ENCODE measurements at regions not wholly inside any gene's neighbourhood (a gene's known extent, or its start where the extent isn't known, plus 50 kb on each side); places are given as distances from the start of the nearest gene placed in this dataset.
A peak's percentile ranks its signal among the peaks of the same experiment; 100 is the strongest.

DNA sequence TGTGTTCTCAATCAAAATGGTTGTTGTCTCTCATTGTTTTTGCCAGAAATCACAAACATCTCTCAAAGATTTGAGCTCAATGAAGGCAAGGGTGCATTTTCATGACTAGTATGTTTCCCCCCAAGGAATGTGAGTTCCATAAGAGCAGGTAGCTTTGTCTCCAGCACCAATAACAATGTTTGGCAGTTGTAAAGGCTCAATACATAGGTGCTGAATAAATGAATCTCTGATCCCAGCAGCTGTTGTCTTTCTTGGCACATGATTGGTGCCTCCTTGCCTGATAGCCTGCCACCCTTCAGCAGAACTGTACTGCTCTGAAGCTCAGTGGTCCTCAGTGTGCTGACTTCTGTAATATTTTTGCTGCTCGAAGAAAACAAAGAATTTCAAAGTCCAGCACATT lies 103.1 kb upstream of the CDH11 start:
- Mint-ChIP-seq H3K4me3 (no peak overlapping the region), H3K9me3 (peaks cover 0 to 22% (median 8%) of the 10 kb centered on the region in 11 donors), H3K27ac (no peak overlapping the region), H3K4me1 (peaks cover 0 to 2% (median 0%) of the 10 kb centered on the region in 7 donors), H3K36me3 (no peaks in the 10 kb centered on the region), H3K27me3 (no peaks in the 10 kb centered on the region)
- no peak overlapping the region for H3K27ac ChIP-seq (ENCODE audit: low read depth, low read length)
- DNase-seq (no peak), ATAC-seq (no peak)
- no peaks in the 10 kb centered on the region for H3K4me1 ChIP-seq (ENCODE audit: control insufficient read depth in 2 of 2, insufficient read depth in 2 of 2, low read length in 2 of 2)
- no peak overlapping the region for H3K4me3 ChIP-seq (ENCODE audit: low read length)
- ChIA-PET POLR2A (no interaction called here), CTCF (no interaction called here)
- no peaks in the 10 kb centered on the region for H3K27me3 ChIP-seq (ENCODE audit: control insufficient read depth in 2 of 2, insufficient read depth in 2 of 2, low read length in 2 of 2)
- no peaks in the 10 kb centered on the region for H3K9me3 ChIP-seq (ENCODE audit: control insufficient read depth in 2 of 3, low read length in 3 of 3)
- intact Hi-C loops (cut with micrococcal nuclease): no loop called here
- H3K36me3 ChIP-seq (ENCODE audit: control insufficient read depth in 2 of 3, insufficient read depth in 3 of 3, low read length in 3 of 3): no peaks in the 10 kb centered on the region

GRCh38 chr16:65224471-65224870 lies 102.6 kb upstream of the CDH11 start:
- no peaks in the 10 kb centered on the region for H3K27me3 ChIP-seq (ENCODE audit: control insufficient read depth in 2 of 2, insufficient read depth in 2 of 2, low read length in 2 of 2)
- Mint-ChIP-seq H3K36me3 (no peaks in the 10 kb centered on the region), H3K4me3 (no peak overlapping the region), H3K27me3 (no peaks in the 10 kb centered on the region), H3K9me3 (peaks cover 0 to 22% (median 8%) of the 10 kb centered on the region in 11 donors), H3K27ac (no peak overlapping the region), H3K4me1 (peaks cover 0 to 2% (median 0%) of the 10 kb centered on the region in 7 donors)
- no peak for ATAC-seq
- CTCF ChIA-PET: no interaction called here
- POLR2A ChIA-PET: no interaction called here
- H3K27ac ChIP-seq (ENCODE audit: low read depth, low read length): no peak overlapping the region
- intact Hi-C loops (cut with micrococcal nuclease): no loop called here
- H3K36me3 ChIP-seq (ENCODE audit: control insufficient read depth in 2 of 3, insufficient read depth in 3 of 3, low read length in 3 of 3): no peaks in the 10 kb centered on the region
- no peaks in the 10 kb centered on the region for H3K4me1 ChIP-seq (ENCODE audit: control insufficient read depth in 2 of 2, insufficient read depth in 2 of 2, low read length in 2 of 2)
- no peaks in the 10 kb centered on the region for H3K9me3 ChIP-seq (ENCODE audit: control insufficient read depth in 2 of 3, low read length in 3 of 3)
- no peak for DNase-seq
- H3K4me3 ChIP-seq (ENCODE audit: low read length): no peak overlapping the region

GRCh38 chr16:65223335-65223734 lies 101.5 kb upstream of the CDH11 start:
- DNase-seq (no peak), ATAC-seq (no peak)
- H3K36me3 ChIP-seq (ENCODE audit: control insufficient read depth in 2 of 3, insufficient read depth in 3 of 3, low read length in 3 of 3): no peaks in the 10 kb centered on the region
- H3K27ac Mint-ChIP-seq: no peak overlapping the region
- H3K36me3 Mint-ChIP-seq: no peaks in the 10 kb centered on the region
- peaks cover 0 to 2% (median 0%) of the 10 kb centered on the region in 7 donors for H3K4me1 Mint-ChIP-seq
- CTCF ChIA-PET: no interaction called here
- peaks cover 0 to 22% (median 5%) of the 10 kb centered on the region in 11 donors for H3K9me3 Mint-ChIP-seq
- H3K4me3 Mint-ChIP-seq: no peak overlapping the region
- POLR2A ChIA-PET: no interaction called here
- H3K9me3 ChIP-seq (ENCODE audit: control insufficient read depth in 2 of 3, low read length in 3 of 3): no peaks in the 10 kb centered on the region
- H3K4me1 ChIP-seq (ENCODE audit: control insufficient read depth in 2 of 2, insufficient read depth in 2 of 2, low read length in 2 of 2): no peaks in the 10 kb centered on the region
- intact Hi-C loops (cut with micrococcal nuclease): no loop called here
- H3K27me3 ChIP-seq (ENCODE audit: control insufficient read depth in 2 of 2, insufficient read depth in 2 of 2, low read length in 2 of 2): no peaks in the 10 kb centered on the region
- no peaks in the 10 kb centered on the region for H3K27me3 Mint-ChIP-seq
- H3K4me3 ChIP-seq (ENCODE audit: low read length): no peak overlapping the region
- H3K27ac ChIP-seq (ENCODE audit: low read depth, low read length): no peak overlapping the region

GRCh38 chr16:65222536-65222935 lies 100.7 kb upstream of the CDH11 start:
- no peaks in the 10 kb centered on the region for H3K9me3 ChIP-seq (ENCODE audit: control insufficient read depth in 2 of 3, low read length in 3 of 3)
- peaks cover 0 to 2% (median 0%) of the 10 kb centered on the region in 7 donors for H3K4me1 Mint-ChIP-seq
- no peaks in the 10 kb centered on the region for H3K36me3 ChIP-seq (ENCODE audit: control insufficient read depth in 2 of 3, insufficient read depth in 3 of 3, low read length in 3 of 3)
- ChIA-PET POLR2A (no interaction called here), CTCF (no interaction called here)
- H3K27me3 Mint-ChIP-seq: no peaks in the 10 kb centered on the region
- ATAC-seq (no peak), DNase-seq (no peak)
- no peak overlapping the region for H3K27ac ChIP-seq (ENCODE audit: low read depth, low read length)
- H3K36me3 Mint-ChIP-seq: no peaks in the 10 kb centered on the region
- peak overlapping the region in 1 of 9 donors; percentile 78 for H3K27ac Mint-ChIP-seq
- no peak overlapping the region for H3K4me3 Mint-ChIP-seq
- no peak overlapping the region for H3K4me3 ChIP-seq (ENCODE audit: low read length)
- H3K27me3 ChIP-seq (ENCODE audit: control insufficient read depth in 2 of 2, insufficient read depth in 2 of 2, low read length in 2 of 2): no peaks in the 10 kb centered on the region
- intact Hi-C loops (cut with micrococcal nuclease): no loop called here
- H3K4me1 ChIP-seq (ENCODE audit: control insufficient read depth in 2 of 2, insufficient read depth in 2 of 2, low read length in 2 of 2): no peaks in the 10 kb centered on the region
- H3K9me3 Mint-ChIP-seq: peaks cover 0 to 26% (median 5%) of the 10 kb centered on the region in 11 donors

- Histone ChIP-seq H3K27ac (ENCODE audit: low read depth, low read length) (no peak overlapping the region), H3K36me3 (ENCODE audit: control insufficient read depth in 2 of 3, insufficient read depth in 3 of 3, low read length in 3 of 3) (no peaks in the 10 kb centered on the region), H3K27me3 (ENCODE audit: control insufficient read depth in 2 of 2, insufficient read depth in 2 of 2, low read length in 2 of 2) (no peaks in the 10 kb centered on the region), H3K9me3 (ENCODE audit: control insufficient read depth in 2 of 3, low read length in 3 of 3) (no peaks in the 10 kb centered on the region), H3K4me1 (ENCODE audit: control insufficient read depth in 2 of 2, insufficient read depth in 2 of 2, low read length in 2 of 2) (no peaks in the 10 kb centered on the region), H3K4me3 (ENCODE audit: low read length) (no peak overlapping the region)
- DNase-seq: no peak
- ChIA-PET POLR2A (no interaction called here), CTCF (no interaction called here)
- H3K4me3 Mint-ChIP-seq: no peak overlapping the region
- H3K27me3 Mint-ChIP-seq: no peaks in the 10 kb centered on the region
- ATAC-seq: no peak
- H3K4me1 Mint-ChIP-seq: peaks cover 0 to 2% (median 0%) of the 10 kb centered on the region in 7 donors
- H3K36me3 Mint-ChIP-seq: no peaks in the 10 kb centered on the region
- intact Hi-C loops (cut with micrococcal nuclease): no loop called here
- H3K27ac Mint-ChIP-seq: no peak overlapping the region
- peaks cover 0 to 24% (median 5%) of the 10 kb centered on the region in 11 donors for H3K9me3 Mint-ChIP-seq
These were observed 100.2 kb upstream of the CDH11 start for GRCh38 chr16:65222049-65222448.

DNA sequence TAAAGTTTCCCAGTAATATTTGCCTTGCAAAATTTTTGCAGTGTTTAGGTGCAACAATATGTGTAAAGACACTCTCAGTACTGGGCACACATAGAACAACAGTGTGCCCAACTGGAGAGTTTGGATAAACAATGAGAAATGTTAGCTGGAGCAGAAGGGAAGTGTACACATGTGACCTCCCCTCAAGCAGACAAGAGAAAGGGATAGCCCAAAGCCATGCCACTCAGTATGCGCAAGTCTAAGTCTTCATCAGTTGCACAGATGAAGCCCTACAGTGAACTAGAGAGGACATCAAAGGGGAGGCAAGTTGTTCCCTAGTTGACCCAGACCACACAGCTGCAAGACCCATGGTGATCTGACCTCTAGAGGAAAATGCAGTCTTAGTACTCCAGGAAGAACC lies 97.9 kb upstream of the CDH11 start:
- Histone ChIP-seq H3K4me1 (ENCODE audit: control insufficient read depth in 2 of 2, insufficient read depth in 2 of 2, low read length in 2 of 2) (no peaks in the 10 kb centered on the region), H3K9me3 (ENCODE audit: control insufficient read depth in 2 of 3, low read length in 3 of 3) (no peaks in the 10 kb centered on the region), H3K4me3 (ENCODE audit: low read length) (no peak overlapping the region), H3K27ac (ENCODE audit: low read depth, low read length) (no peak overlapping the region), H3K27me3 (ENCODE audit: control insufficient read depth in 2 of 2, insufficient read depth in 2 of 2, low read length in 2 of 2) (no peaks in the 10 kb centered on the region), H3K36me3 (ENCODE audit: control insufficient read depth in 2 of 3, insufficient read depth in 3 of 3, low read length in 3 of 3) (no peaks in the 10 kb centered on the region)
- ATAC-seq: no peak
- H3K27ac Mint-ChIP-seq: no peak overlapping the region
- peaks cover 0 to 24% (median 5%) of the 10 kb centered on the region in 11 donors for H3K9me3 Mint-ChIP-seq
- no peaks in the 10 kb centered on the region for H3K36me3 Mint-ChIP-seq
- ChIA-PET POLR2A (no interaction called here), CTCF (no interaction called here)
- intact Hi-C loops (cut with micrococcal nuclease): no loop called here
- no peak overlapping the region for H3K4me3 Mint-ChIP-seq
- peaks cover 0 to 2% (median 0%) of the 10 kb centered on the region in 7 donors for H3K4me1 Mint-ChIP-seq
- H3K27me3 Mint-ChIP-seq: no peaks in the 10 kb centered on the region
- DNase-seq: no peak

GRCh38 chr16:65218348-65218747 lies 96.5 kb upstream of the CDH11 start:
- H3K4me1 ChIP-seq (ENCODE audit: control insufficient read depth in 2 of 2, insufficient read depth in 2 of 2, low read length in 2 of 2): no peaks in the 10 kb centered on the region
- H3K9me3 ChIP-seq (ENCODE audit: control insufficient read depth in 2 of 3, low read length in 3 of 3): no peaks in the 10 kb centered on the region
- POLR2A ChIA-PET: no interaction called here
- peaks cover 0 to 20% (median 5%) of the 10 kb centered on the region in 11 donors for H3K9me3 Mint-ChIP-seq
- no peak overlapping the region for H3K27ac Mint-ChIP-seq
- no peak overlapping the region for H3K27ac ChIP-seq (ENCODE audit: low read depth, low read length)
- ATAC-seq (no peak), DNase-seq (no peak)
- H3K36me3 Mint-ChIP-seq: no peaks in the 10 kb centered on the region
- peaks cover 0 to 2% (median 0%) of the 10 kb centered on the region in 7 donors for H3K4me1 Mint-ChIP-seq
- CTCF ChIA-PET: no interaction called here
- no peaks in the 10 kb centered on the region for H3K27me3 Mint-ChIP-seq
- no peaks in the 10 kb centered on the region for H3K27me3 ChIP-seq (ENCODE audit: control insufficient read depth in 2 of 2, insufficient read depth in 2 of 2, low read length in 2 of 2)
- intact Hi-C loops (cut with micrococcal nuclease): no loop called here
- H3K4me3 ChIP-seq (ENCODE audit: low read length): no peak overlapping the region
- H3K36me3 ChIP-seq (ENCODE audit: control insufficient read depth in 2 of 3, insufficient read depth in 3 of 3, low read length in 3 of 3): no peaks in the 10 kb centered on the region
- no peak overlapping the region for H3K4me3 Mint-ChIP-seq

Data from naive thymus-derived CD4-positive, alpha-beta T cell (primary cell).